PC-9 (cell line): ENCODE measurements at regions not wholly inside any gene's neighbourhood (a gene's known extent, or its start where the extent isn't known, plus 50 kb on each side); places are given as distances from the start of the nearest gene placed in this dataset.

Experiments used
- EZH2 ChIP-seq: fragments of 200-600 bp; sonication (generic); IDR thresholded peaks from 2 replicates; pipeline ENCODE4 v1.8.0; 2017; ENCODE audit warnings: antibody characterized with exemption, low read depth
- TF ChIP-seq, protein P1 (sequence below): fragments of 200-600 bp; sonication (generic); conservative IDR thresholded peaks from 2 replicates; pipeline ENCODE4 v1.6.1; 2017; ENCODE audit warnings: mixed run types, antibody characterized with exemption, mild to moderate bottlenecking, moderate library complexity

DNA sequence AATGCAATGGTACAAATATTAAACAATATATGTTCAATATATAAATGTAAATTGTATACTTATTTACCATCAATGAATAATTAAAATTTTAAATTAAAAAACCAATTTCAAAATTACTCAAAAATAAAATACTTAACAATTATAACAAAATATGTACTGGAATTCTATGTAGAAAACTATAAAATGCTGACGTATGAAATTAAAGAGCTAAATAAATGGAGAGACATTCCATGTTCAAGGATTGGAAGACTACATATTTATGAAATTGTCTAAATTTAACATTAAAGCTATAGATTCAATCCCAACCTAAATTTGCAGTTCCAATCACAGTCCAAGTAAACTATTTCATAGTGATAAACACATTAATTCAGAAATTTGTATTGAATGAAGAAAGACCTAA, 1522.4 kb downstream of the SI start:
- TF ChIP-seq, protein P1, sequence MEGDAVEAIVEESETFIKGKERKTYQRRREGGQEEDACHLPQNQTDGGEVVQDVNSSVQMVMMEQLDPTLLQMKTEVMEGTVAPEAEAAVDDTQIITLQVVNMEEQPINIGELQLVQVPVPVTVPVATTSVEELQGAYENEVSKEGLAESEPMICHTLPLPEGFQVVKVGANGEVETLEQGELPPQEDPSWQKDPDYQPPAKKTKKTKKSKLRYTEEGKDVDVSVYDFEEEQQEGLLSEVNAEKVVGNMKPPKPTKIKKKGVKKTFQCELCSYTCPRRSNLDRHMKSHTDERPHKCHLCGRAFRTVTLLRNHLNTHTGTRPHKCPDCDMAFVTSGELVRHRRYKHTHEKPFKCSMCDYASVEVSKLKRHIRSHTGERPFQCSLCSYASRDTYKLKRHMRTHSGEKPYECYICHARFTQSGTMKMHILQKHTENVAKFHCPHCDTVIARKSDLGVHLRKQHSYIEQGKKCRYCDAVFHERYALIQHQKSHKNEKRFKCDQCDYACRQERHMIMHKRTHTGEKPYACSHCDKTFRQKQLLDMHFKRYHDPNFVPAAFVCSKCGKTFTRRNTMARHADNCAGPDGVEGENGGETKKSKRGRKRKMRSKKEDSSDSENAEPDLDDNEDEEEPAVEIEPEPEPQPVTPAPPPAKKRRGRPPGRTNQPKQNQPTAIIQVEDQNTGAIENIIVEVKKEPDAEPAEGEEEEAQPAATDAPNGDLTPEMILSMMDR: no peak
- TF ChIP-seq EZH2: no peak
